ENCODE measurements at regions not wholly inside any gene's neighbourhood (a gene's known extent, or its start where the extent isn't known, plus 50 kb on each side); places are given as distances from the start of the nearest gene placed in this dataset.

DNA sequence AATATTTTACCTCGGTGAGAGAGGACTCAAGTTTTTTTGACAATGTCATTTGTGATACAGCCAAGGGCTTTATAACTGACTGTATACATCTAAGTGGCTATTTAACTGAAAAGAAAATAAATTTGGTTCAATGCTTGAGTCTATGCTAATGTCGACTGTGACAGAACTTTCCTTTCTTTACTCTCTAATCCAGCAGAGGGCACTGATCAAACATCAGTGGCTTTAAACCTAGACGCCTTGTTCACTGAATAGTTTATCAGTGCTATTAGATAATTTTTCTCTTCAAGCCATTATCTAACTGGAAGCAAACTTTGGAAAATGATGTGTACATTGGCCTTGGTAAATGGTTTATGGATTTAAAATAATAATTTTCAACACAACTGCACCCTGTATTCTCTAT, 285.1 kb downstream of the CHL1 start:
- Mint-ChIP-seq H3K4me3 (no peak overlapping the region), H3K4me1 (no peaks in the 10 kb centered on the region), H3K27me3 (ENCODE audit: low read depth) (no peaks in the 10 kb centered on the region), H3K27ac (ENCODE audit: unreplicated experiment) (no peak overlapping the region), H3K9me3 (peaks cover 5% of the 10 kb centered on the region), H3K36me3 (ENCODE audit: low read depth) (no peaks in the 10 kb centered on the region)
- TF ChIP-seq CTCF (conservative IDR thresholded peaks at IDR 0.05) = no peak
- no peak for DNase-seq (ENCODE audit: low read depth, low spot score)

- H3K4me1 Mint-ChIP-seq = no peaks in the 10 kb centered on the region
- H3K27ac Mint-ChIP-seq (ENCODE audit: unreplicated experiment) = no peak overlapping the region
- H3K36me3 Mint-ChIP-seq (ENCODE audit: low read depth) = no peaks in the 10 kb centered on the region
- DNase-seq (ENCODE audit: low read depth, low spot score) = no peak
- no peaks in the 10 kb centered on the region for H3K27me3 Mint-ChIP-seq (ENCODE audit: low read depth)
- TF ChIP-seq CTCF (conservative IDR thresholded peaks at IDR 0.05) = no peak
- H3K4me3 Mint-ChIP-seq = no peak overlapping the region
- H3K9me3 Mint-ChIP-seq = peaks cover 5% of the 10 kb centered on the region
Observed at GRCh38 chr3:482479-482878, 285.9 kb downstream of the CHL1 start.

GRCh38 chr3:484341-484740, 287.8 kb downstream of the CHL1 start:
- Mint-ChIP-seq H3K36me3 (ENCODE audit: low read depth) (no peaks in the 10 kb centered on the region), H3K4me1 (no peaks in the 10 kb centered on the region), H3K27ac (ENCODE audit: unreplicated experiment) (no peak overlapping the region), H3K27me3 (ENCODE audit: low read depth) (no peaks in the 10 kb centered on the region), H3K4me3 (no peak overlapping the region), H3K9me3 (no peaks in the 10 kb centered on the region)
- TF ChIP-seq CTCF (conservative IDR thresholded peaks at IDR 0.05) = no peak
- DNase-seq (ENCODE audit: low read depth, low spot score) = no peak

GRCh38 chr3:487614-488013, 291.1 kb downstream of the CHL1 start:
- no peaks in the 10 kb centered on the region for H3K36me3 Mint-ChIP-seq (ENCODE audit: low read depth)
- no peak for TF ChIP-seq CTCF (conservative IDR thresholded peaks at IDR 0.05)

GRCh38 chr3:492586-493316, 296.2 kb downstream of the CHL1 start:
- no peak overlapping the region for H3K27ac Mint-ChIP-seq (ENCODE audit: unreplicated experiment)
- no peaks in the 10 kb centered on the region for H3K9me3 Mint-ChIP-seq
- no peaks in the 10 kb centered on the region for H3K36me3 Mint-ChIP-seq (ENCODE audit: low read depth)
- TF ChIP-seq CTCF (conservative IDR thresholded peaks at IDR 0.05) = no peak
- no peaks in the 10 kb centered on the region for H3K27me3 Mint-ChIP-seq (ENCODE audit: low read depth)
- DNase-seq (ENCODE audit: low read depth, low spot score) = no peak
- H3K4me1 Mint-ChIP-seq = no peaks in the 10 kb centered on the region
- no peak overlapping the region for H3K4me3 Mint-ChIP-seq

More at GRCh38 chr3:487614-488013, 291.1 kb downstream of the CHL1 start:
- Mint-ChIP-seq H3K4me3 (no peak overlapping the region), H3K9me3 (no peaks in the 10 kb centered on the region), H3K27me3 (ENCODE audit: low read depth) (no peaks in the 10 kb centered on the region), H3K27ac (ENCODE audit: unreplicated experiment) (no peak overlapping the region), H3K4me1 (no peaks in the 10 kb centered on the region)
- DNase-seq (ENCODE audit: low read depth, low spot score) = no peak

Measured in neural crest cell (in vitro differentiated cells).